ENCODE measurements at regions not wholly inside any gene's neighbourhood (a gene's known extent, or its start where the extent isn't known, plus 50 kb on each side); places are given as distances from the start of the nearest gene placed in this dataset.

- no peak for TF ChIP-seq CTCF (IDR thresholded peaks at IDR 0.05)
- TF ChIP-seq POLR2A (IDR thresholded peaks at IDR 0.05): no peak
These were observed 1938.6 kb upstream of the PIK3C3 start for GRCh38 chr18:40016405-40016804.

Data from testis (tissue), 2 donors.